Iris pigment epithelial cell (primary cell): ENCODE measurements at regions not wholly inside any gene's neighbourhood (a gene's known extent, or its start where the extent isn't known, plus 50 kb on each side); places are given as distances from the start of the nearest gene placed in this dataset.
A peak's percentile ranks its signal among the peaks of the same experiment; 100 is the strongest.

Experiments
- DNase-seq: peaks from one replicate; pipeline ENCODE4 v3.0.0-alpha.2; 2011; ENCODE audit warnings: low read depth

GRCh38 chr20:52401431-52401830 is 209.9 kb upstream of the ZFP64 start:
- DNase-seq: no peak

- no peak for DNase-seq
Measured at GRCh38 chr20:52399352-52399751, 207.8 kb upstream of the ZFP64 start.

GRCh38 chr20:52389606-52390005 is 198.0 kb upstream of the ZFP64 start:
- DNase-seq: no peak

- DNase-seq: no peak
Measured at GRCh38 chr20:52383995-52384621, 192.5 kb upstream of the ZFP64 start.

GRCh38 chr20:52382933-52383332 is 191.4 kb upstream of the ZFP64 start:
- DNase-seq: no peak

- DNase-seq: peak; percentile 20
Measured at GRCh38 chr20:52379723-52380336, 188.3 kb upstream of the ZFP64 start.

- no peak for DNase-seq
Measured at GRCh38 chr20:52372169-52372568, 180.6 kb upstream of the ZFP64 start.

GRCh38 chr20:52365688-52366087 is 174.1 kb upstream of the ZFP64 start:
- DNase-seq: no peak

GRCh38 chr20:52364405-52364804 is 172.8 kb upstream of the ZFP64 start:
- no peak for DNase-seq

GRCh38 chr20:52361650-52362049 is 170.1 kb upstream of the ZFP64 start:
- no peak for DNase-seq

- DNase-seq: no peak
Measured at GRCh38 chr20:52349806-52350205, 158.2 kb upstream of the ZFP64 start.

GRCh38 chr20:52348434-52348833 is 156.9 kb upstream of the ZFP64 start:
- DNase-seq: no peak

GRCh38 chr20:52346797-52347196 is 155.2 kb upstream of the ZFP64 start:
- no peak for DNase-seq

GRCh38 chr20:52342913-52343312 is 151.3 kb upstream of the ZFP64 start:
- DNase-seq: no peak

GRCh38 chr20:52340036-52340634 is 148.6 kb upstream of the ZFP64 start:
- peak; percentile 4 for DNase-seq

GRCh38 chr20:52332649-52333250 is 141.2 kb upstream of the ZFP64 start:
- DNase-seq: no peak

- no peak for DNase-seq
Measured at GRCh38 chr20:52332230-52332629, 140.7 kb upstream of the ZFP64 start.

- DNase-seq: no peak
Measured at GRCh38 chr20:52331655-52332054, 140.1 kb upstream of the ZFP64 start.

- DNase-seq: no peak
Measured at GRCh38 chr20:52321396-52321795, 129.8 kb upstream of the ZFP64 start.

GRCh38 chr20:52318651-52319050 is 127.1 kb upstream of the ZFP64 start:
- DNase-seq: no peak

GRCh38 chr20:52313341-52313963 is 121.9 kb upstream of the ZFP64 start:
- DNase-seq: peak; percentile 49

- DNase-seq: peak; percentile 68
Measured at GRCh38 chr20:52312132-52312729, 120.7 kb upstream of the ZFP64 start.
